ENCODE measurements at regions not wholly inside any gene's neighbourhood (a gene's known extent, or its start where the extent isn't known, plus 50 kb on each side); places are given as distances from the start of the nearest gene placed in this dataset.
"Not testable (repeated sequence)": the region's sequence is repeated elsewhere in the genome, so short reads cannot be mapped to it uniquely, and the experiment has no call there.

DNA sequence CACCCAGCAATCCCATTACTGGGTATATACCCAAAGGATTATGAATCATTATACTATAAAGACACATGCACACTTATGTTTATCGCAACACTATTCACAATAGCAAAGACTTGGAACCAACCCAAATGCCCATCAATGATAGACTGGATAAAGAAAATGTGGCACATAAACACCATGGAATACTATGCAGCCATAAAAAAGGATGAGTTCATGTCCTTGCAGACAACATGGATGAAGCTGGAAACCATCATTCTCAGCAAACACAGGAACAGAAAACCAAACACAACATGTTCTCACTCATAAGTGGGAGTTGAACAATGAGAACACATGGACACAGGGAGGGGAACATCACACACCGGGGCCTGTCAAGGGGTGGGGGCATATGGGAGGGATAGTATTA, 169.1 kb upstream of the RBBP8 start:
- CTCF ChIA-PET; H3K4me1 ChIP-seq (ENCODE audit: control insufficient read depth in 1 of 2, extremely low read depth in 1 of 2, insufficient read depth in 2 of 2, low read length in 2 of 2); H3K9me3 ChIP-seq; DNase-seq; ATAC-seq (replicated peaks in 1 of 4); H3K27me3 ChIP-seq (replicated peaks in 1 of 2; ENCODE audit: control insufficient read depth in 2 of 2, extremely low read depth in 1 of 2, insufficient read depth in 2 of 2, low read length in 1 of 2); H3K36me3 ChIP-seq (ENCODE audit: control insufficient read depth in 2 of 2, extremely low read depth in 1 of 2, insufficient read depth in 1 of 2, low read length in 1 of 2); H3K36me3 Mint-ChIP-seq; H3K4me3 ChIP-seq (ENCODE audit: control insufficient read depth in 1 of 2, extremely low read depth in 1 of 2, low read length in 1 of 2); H3K4me1 Mint-ChIP-seq; POLR2A ChIA-PET; H3K9me3 Mint-ChIP-seq; H3K4me3 Mint-ChIP-seq; H3K27ac ChIP-seq (ENCODE audit: low read length): not testable (repeated sequence)
- WGBS (ENCODE audit: insufficient coverage) = no CpG with 5 or more reads among the region's 2 CpGs
- peaks cover 20 to 46% of the 10 kb centered on the region in 2 donors for H3K27me3 Mint-ChIP-seq
- peak overlapping the region in 1 of 2 donors; percentile 26 for H3K27ac Mint-ChIP-seq

DNA sequence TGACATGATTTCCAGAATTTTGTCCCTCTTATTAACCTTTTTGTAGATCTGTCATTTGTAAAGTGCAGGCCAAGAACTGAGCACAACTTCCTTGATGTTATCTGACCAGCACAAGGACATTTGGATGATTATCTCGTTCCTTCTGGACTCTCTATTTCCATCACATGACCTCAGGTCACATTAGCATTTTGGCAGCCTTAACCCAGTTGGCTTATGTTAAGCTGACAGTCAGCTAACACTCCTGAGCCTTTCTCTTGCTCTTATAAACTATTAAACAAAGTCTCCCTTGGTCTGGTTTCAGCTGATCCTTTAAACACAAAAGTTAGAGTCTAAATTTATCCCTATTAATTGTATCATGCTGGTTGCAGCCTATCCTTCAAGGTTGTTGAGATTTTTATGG, 167.2 kb upstream of the RBBP8 start:
- CTCF ChIA-PET = no interaction called here

DNA sequence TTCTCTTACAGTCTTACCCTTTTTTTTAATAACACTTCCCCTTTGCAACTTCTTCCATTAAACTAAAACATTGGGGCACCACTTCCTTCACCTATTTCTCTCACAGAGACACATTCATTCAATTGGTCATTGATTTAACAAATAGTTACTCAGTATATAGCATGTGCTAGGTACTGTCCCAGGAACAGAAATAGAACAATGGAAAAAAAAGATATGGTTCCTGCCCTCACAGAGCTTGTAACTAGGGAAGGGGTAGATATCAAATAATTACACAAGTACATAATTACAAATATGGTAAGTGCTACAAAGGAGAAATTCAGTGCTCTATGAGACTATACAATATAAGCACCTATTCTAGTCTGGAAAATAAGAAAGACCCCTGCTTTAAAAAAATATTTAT, 165.5 kb upstream of the RBBP8 start:
- DNase-seq = no peak
- Histone ChIP-seq H3K27ac (ENCODE audit: low read length) (no peak overlapping the region), H3K9me3 (no peaks in the 10 kb centered on the region), H3K27me3 (replicated peaks in 1 of 2; ENCODE audit: control insufficient read depth in 2 of 2, extremely low read depth in 1 of 2, insufficient read depth in 2 of 2, low read length in 1 of 2) (no peaks in the 10 kb centered on the region), H3K4me1 (ENCODE audit: control insufficient read depth in 1 of 2, extremely low read depth in 1 of 2, insufficient read depth in 2 of 2, low read length in 2 of 2) (no peaks in the 10 kb centered on the region), H3K36me3 (ENCODE audit: control insufficient read depth in 2 of 2, extremely low read depth in 1 of 2, insufficient read depth in 1 of 2, low read length in 1 of 2) (no peaks in the 10 kb centered on the region), H3K4me3 (ENCODE audit: control insufficient read depth in 1 of 2, extremely low read depth in 1 of 2, low read length in 1 of 2) (no peak overlapping the region)
- Mint-ChIP-seq H3K4me3 (no peak overlapping the region), H3K27me3 (peaks cover 13 to 32% of the 10 kb centered on the region in 2 donors), H3K36me3 (no peaks in the 10 kb centered on the region), H3K9me3 (peaks cover 2 to 7% (median 5%) of the 10 kb centered on the region in 3 donors), H3K27ac (no peak overlapping the region), H3K4me1 (no peaks in the 10 kb centered on the region)
- ATAC-seq (replicated peaks in 1 of 4) = no peak
- ChIA-PET POLR2A (no interaction called here), CTCF (no interaction called here)

More for the DNA sequence above, 167.2 kb upstream of the RBBP8 start:
- no peak overlapping the region for H3K27ac ChIP-seq (ENCODE audit: low read length)
- 42% methylated on average over 1 of the region's 1 CpG for WGBS (ENCODE audit: insufficient coverage)
- Mint-ChIP-seq H3K36me3 (no peaks in the 10 kb centered on the region), H3K9me3 (peaks cover 0 to 7% (median 0%) of the 10 kb centered on the region in 3 donors), H3K27ac (no peak overlapping the region), H3K27me3 (peaks cover 20 to 35% of the 10 kb centered on the region in 2 donors), H3K4me3 (no peak overlapping the region), H3K4me1 (no peaks in the 10 kb centered on the region)
- H3K27me3 ChIP-seq (replicated peaks in 1 of 2; ENCODE audit: control insufficient read depth in 2 of 2, extremely low read depth in 1 of 2, insufficient read depth in 2 of 2, low read length in 1 of 2) = no peaks in the 10 kb centered on the region
- no peak for ATAC-seq (replicated peaks in 1 of 4)
- POLR2A ChIA-PET = interaction anchor here in 1 of 2 donors (0.6 kb wide), 1 partner anchor 19 kb away, joined by 3 read pairs; no protein-coding TSS in a partner anchor
- no peaks in the 10 kb centered on the region for H3K9me3 ChIP-seq
- no peak overlapping the region for H3K4me3 ChIP-seq (ENCODE audit: control insufficient read depth in 1 of 2, extremely low read depth in 1 of 2, low read length in 1 of 2)
- DNase-seq = no peak
- H3K4me1 ChIP-seq (ENCODE audit: control insufficient read depth in 1 of 2, extremely low read depth in 1 of 2, insufficient read depth in 2 of 2, low read length in 2 of 2) = no peaks in the 10 kb centered on the region
- no peaks in the 10 kb centered on the region for H3K36me3 ChIP-seq (ENCODE audit: control insufficient read depth in 2 of 2, extremely low read depth in 1 of 2, insufficient read depth in 1 of 2, low read length in 1 of 2)

DNA sequence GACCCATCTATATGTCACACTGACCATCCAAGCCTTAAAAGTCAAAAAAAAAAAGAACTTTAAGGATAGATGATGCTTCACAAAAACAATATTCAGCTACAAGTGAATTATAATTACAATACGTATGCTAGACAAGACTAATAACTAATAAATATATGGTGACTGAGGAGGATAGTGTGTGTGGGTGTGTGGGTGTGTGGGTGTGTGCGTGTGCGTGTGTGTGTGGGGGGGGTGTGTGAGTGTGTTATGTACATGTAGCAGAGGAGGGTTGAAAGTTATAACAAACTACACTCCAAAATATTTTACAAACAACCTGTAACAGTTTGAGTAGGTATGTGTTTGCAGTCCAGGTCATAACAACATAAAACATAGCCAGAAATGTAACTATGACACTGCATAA, 159.2 kb upstream of the RBBP8 start:
- ChIA-PET POLR2A (interaction anchor here in 1 of 2 donors (0.5 kb wide), 1 partner anchor 296 kb away, joined by 3 read pairs; no protein-coding TSS in a partner anchor), CTCF (no interaction called here)
- WGBS (ENCODE audit: insufficient coverage) = no CpG with 5 or more reads among the region's 3 CpGs
- DNase-seq (no peak), ATAC-seq (replicated peaks in 1 of 4) (no peak)
- H3K27me3 ChIP-seq (replicated peaks in 1 of 2; ENCODE audit: control insufficient read depth in 2 of 2, extremely low read depth in 1 of 2, insufficient read depth in 2 of 2, low read length in 1 of 2) = peaks cover 0 to under 1% of the 10 kb centered on the region in 2 experiments
- H3K4me1 ChIP-seq (ENCODE audit: control insufficient read depth in 1 of 2, extremely low read depth in 1 of 2, insufficient read depth in 2 of 2, low read length in 2 of 2) = no peaks in the 10 kb centered on the region
- Mint-ChIP-seq H3K4me1 (no peaks in the 10 kb centered on the region), H3K36me3 (no peaks in the 10 kb centered on the region), H3K9me3 (peaks cover 2 to 7% (median 5%) of the 10 kb centered on the region in 3 donors), H3K27ac (no peak overlapping the region), H3K4me3 (no peak overlapping the region), H3K27me3 (peaks cover 13 to 21% of the 10 kb centered on the region in 2 donors)
- H3K27ac ChIP-seq (ENCODE audit: low read length) = no peak overlapping the region
- no peaks in the 10 kb centered on the region for H3K36me3 ChIP-seq (ENCODE audit: control insufficient read depth in 2 of 2, extremely low read depth in 1 of 2, insufficient read depth in 1 of 2, low read length in 1 of 2)
- H3K4me3 ChIP-seq (ENCODE audit: control insufficient read depth in 1 of 2, extremely low read depth in 1 of 2, low read length in 1 of 2) = no peak overlapping the region
- no peaks in the 10 kb centered on the region for H3K9me3 ChIP-seq

DNA sequence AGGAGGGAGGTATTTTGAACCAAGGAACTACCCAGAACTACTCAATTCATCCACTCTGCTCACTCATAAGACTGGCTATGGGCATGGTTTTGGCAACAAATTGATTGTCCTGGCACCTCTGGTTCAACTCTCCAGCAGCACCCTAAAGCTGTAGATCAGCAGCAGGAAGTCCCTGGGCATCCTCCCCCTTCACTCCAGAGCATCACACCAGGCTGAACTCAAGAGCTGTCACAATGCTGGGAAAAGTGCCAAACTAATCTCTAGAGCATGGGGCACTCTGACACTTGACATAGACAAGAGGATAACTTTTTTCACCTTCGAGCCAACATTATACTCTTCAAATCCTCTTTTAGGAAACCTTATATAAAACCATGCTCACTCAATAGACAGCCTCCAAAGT, 154.1 kb upstream of the RBBP8 start:
- Histone ChIP-seq H3K4me1 (ENCODE audit: control insufficient read depth in 1 of 2, extremely low read depth in 1 of 2, insufficient read depth in 2 of 2, low read length in 2 of 2) (no peaks in the 10 kb centered on the region), H3K27ac (ENCODE audit: low read length) (no peak overlapping the region), H3K4me3 (ENCODE audit: control insufficient read depth in 1 of 2, extremely low read depth in 1 of 2, low read length in 1 of 2) (no peak overlapping the region), H3K9me3 (no peaks in the 10 kb centered on the region), H3K36me3 (ENCODE audit: control insufficient read depth in 2 of 2, extremely low read depth in 1 of 2, insufficient read depth in 1 of 2, low read length in 1 of 2) (no peaks in the 10 kb centered on the region), H3K27me3 (replicated peaks in 1 of 2; ENCODE audit: control insufficient read depth in 2 of 2, extremely low read depth in 1 of 2, insufficient read depth in 2 of 2, low read length in 1 of 2) (peaks cover 0 to 9% of the 10 kb centered on the region in 2 experiments)
- H3K4me1 Mint-ChIP-seq = no peaks in the 10 kb centered on the region
- ChIA-PET CTCF (no interaction called here), POLR2A (no interaction called here)
- no peaks in the 10 kb centered on the region for H3K9me3 Mint-ChIP-seq
- ATAC-seq (replicated peaks in 1 of 4) (no peak), DNase-seq (no peak)
- H3K36me3 Mint-ChIP-seq = no peaks in the 10 kb centered on the region
- WGBS (ENCODE audit: insufficient coverage) = 82% methylated on average over 1 of the region's 1 CpG
- no peak overlapping the region for H3K27ac Mint-ChIP-seq
- no peak overlapping the region for H3K4me3 Mint-ChIP-seq
- H3K27me3 Mint-ChIP-seq = peaks cover 9 to 13% of the 10 kb centered on the region in 2 donors

DNA sequence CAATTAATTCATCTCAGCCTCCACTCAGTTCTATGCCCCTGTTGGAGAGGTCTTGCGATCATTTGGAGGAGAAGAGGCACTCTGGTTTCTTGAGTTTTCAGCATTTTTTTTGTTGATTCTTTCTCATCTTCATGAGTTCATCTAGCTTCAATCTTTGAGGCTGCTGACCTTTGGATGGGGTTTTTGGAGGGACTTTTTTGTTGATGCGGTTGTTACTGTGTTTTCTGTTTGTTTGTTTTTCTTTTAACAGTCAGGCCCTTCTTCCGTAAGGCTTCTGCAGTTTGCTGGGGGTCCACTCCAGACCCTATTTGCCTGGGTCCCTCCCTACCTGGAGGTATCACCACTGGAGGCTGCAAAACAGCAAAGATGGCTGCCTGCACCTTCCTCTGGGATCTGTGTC, 149.9 kb upstream of the RBBP8 start:
- no peak overlapping the region for H3K27ac Mint-ChIP-seq
- ATAC-seq (replicated peaks in 1 of 4) = no peak
- no peak overlapping the region for H3K4me3 Mint-ChIP-seq
- Histone ChIP-seq H3K9me3 (no peaks in the 10 kb centered on the region), H3K27me3 (replicated peaks in 1 of 2; ENCODE audit: control insufficient read depth in 2 of 2, extremely low read depth in 1 of 2, insufficient read depth in 2 of 2, low read length in 1 of 2) (peaks cover 0 to 14% of the 10 kb centered on the region in 2 experiments), H3K4me3 (ENCODE audit: control insufficient read depth in 1 of 2, extremely low read depth in 1 of 2, low read length in 1 of 2) (no peak overlapping the region), H3K4me1 (ENCODE audit: control insufficient read depth in 1 of 2, extremely low read depth in 1 of 2, insufficient read depth in 2 of 2, low read length in 2 of 2) (no peaks in the 10 kb centered on the region), H3K27ac (ENCODE audit: low read length) (no peak overlapping the region), H3K36me3 (ENCODE audit: control insufficient read depth in 2 of 2, extremely low read depth in 1 of 2, insufficient read depth in 1 of 2, low read length in 1 of 2) (no peaks in the 10 kb centered on the region)
- no CpG with 5 or more reads among the region's 3 CpGs for WGBS (ENCODE audit: insufficient coverage)
- POLR2A ChIA-PET = no interaction called here
- H3K9me3 Mint-ChIP-seq = no peaks in the 10 kb centered on the region
- no peaks in the 10 kb centered on the region for H3K36me3 Mint-ChIP-seq
- H3K4me1 Mint-ChIP-seq = no peaks in the 10 kb centered on the region
- CTCF ChIA-PET = no interaction called here
- H3K27me3 Mint-ChIP-seq = peaks cover 18% of the 10 kb centered on the region in 2 donors
- DNase-seq = no peak

DNA sequence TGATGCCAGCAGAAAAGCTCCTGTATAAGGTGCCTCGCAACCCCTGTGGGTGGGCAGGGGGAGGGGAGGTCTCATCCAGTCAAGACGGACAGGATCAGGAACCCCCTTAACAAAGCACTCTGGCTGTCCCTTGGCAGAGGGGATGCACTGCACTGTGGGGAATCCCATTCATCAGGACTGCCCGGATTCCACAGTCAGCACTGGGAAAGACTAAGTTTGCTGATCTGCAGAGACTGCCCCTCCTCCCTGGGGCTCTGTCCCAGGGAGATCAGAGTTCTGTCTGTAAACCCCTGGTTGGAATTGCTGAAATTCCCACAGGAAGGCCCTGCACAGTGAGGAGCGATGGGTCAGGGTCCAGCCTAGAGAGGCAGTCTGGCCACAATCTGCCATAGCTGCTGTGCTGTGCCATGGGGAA, 149.5 kb upstream of the RBBP8 start:
- peaks cover 17 to 21% of the 10 kb centered on the region in 2 donors for H3K27me3 Mint-ChIP-seq
- no peak overlapping the region for H3K27ac Mint-ChIP-seq
- Histone ChIP-seq H3K4me1 (ENCODE audit: control insufficient read depth in 1 of 2, extremely low read depth in 1 of 2, insufficient read depth in 2 of 2, low read length in 2 of 2) (no peaks in the 10 kb centered on the region), H3K4me3 (ENCODE audit: control insufficient read depth in 1 of 2, extremely low read depth in 1 of 2, low read length in 1 of 2) (no peak overlapping the region), H3K27me3 (replicated peaks in 1 of 2; ENCODE audit: control insufficient read depth in 2 of 2, extremely low read depth in 1 of 2, insufficient read depth in 2 of 2, low read length in 1 of 2) (peaks cover 0 to 14% of the 10 kb centered on the region in 2 experiments), H3K27ac (ENCODE audit: low read length) (no peak overlapping the region), H3K9me3 (no peaks in the 10 kb centered on the region), H3K36me3 (ENCODE audit: control insufficient read depth in 2 of 2, extremely low read depth in 1 of 2, insufficient read depth in 1 of 2, low read length in 1 of 2) (no peaks in the 10 kb centered on the region)
- no peaks in the 10 kb centered on the region for H3K9me3 Mint-ChIP-seq
- 86% methylated on average over 3 of the region's 4 CpGs for WGBS (ENCODE audit: insufficient coverage)
- H3K4me1 Mint-ChIP-seq = no peaks in the 10 kb centered on the region
- ChIA-PET POLR2A (no interaction called here), CTCF (no interaction called here)
- no peak overlapping the region for H3K4me3 Mint-ChIP-seq
- no peak for DNase-seq
- no peaks in the 10 kb centered on the region for H3K36me3 Mint-ChIP-seq
- no peak for ATAC-seq (replicated peaks in 1 of 4)
